ENCODE measurements at regions not wholly inside any gene's neighbourhood (a gene's known extent, or its start where the extent isn't known, plus 50 kb on each side); places are given as distances from the start of the nearest gene placed in this dataset.
"Not testable (repeated sequence)": the region's sequence is repeated elsewhere in the genome, so short reads cannot be mapped to it uniquely, and the experiment has no call there.

DNA sequence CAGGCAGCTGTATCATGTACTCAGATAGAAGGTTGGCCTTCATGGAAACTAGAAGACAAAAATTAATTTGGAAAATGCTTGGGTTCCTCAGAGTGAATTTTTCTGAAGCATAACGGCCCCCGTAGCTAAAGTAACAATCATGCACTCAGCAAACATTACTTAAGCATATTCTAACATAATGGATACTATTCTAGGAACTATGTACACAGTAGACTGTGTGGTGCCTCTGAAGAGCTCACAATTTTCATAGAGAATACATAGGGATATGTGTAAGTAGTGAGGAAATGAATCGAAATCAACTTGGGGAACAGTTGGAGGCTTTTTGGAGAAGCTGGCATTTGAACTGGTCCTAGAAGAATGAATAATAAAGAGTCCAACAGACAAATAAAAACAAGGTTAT, 1045.0 kb downstream of the GLUD2 start:
- no peak for DNase-seq

DNA sequence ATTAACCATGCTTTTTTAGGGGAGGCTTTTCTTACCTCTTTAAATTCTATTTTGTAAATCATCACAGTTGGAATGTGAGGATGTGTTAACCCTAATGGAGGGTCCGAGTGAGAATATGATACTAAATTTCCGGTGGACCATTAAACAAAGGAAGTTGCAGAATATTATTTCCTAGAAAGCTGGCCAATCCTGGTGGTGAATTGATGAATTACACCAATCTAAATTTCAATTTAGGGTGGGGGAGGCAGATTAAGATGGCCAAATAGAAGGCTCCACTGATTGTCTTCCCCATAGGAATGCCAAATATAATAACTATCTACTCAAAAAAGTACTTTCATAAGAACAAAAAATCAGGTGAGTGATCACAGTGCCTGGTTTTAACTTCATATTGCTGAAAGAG, 1045.6 kb downstream of the GLUD2 start:
- no peak for DNase-seq

DNA sequence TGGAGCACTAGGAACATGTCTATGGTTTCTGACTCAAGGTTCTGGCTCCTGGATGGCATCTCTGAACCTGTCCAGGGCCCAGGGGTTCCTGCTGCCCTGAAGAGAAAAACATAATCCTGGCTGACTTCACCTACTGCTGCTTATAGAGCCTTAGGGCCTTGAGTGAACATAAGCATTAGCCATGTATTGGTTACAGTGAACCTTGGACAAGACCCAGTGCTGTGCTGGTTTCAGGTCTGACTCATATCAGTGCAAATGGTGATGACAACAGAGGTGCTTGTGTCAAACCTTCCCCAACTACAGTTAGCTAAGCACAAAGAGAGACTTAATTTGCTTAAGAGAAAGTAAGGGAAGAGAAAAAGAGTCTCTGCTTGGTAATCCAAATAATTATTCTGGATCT, 1047.2 kb downstream of the GLUD2 start:
- DNase-seq, result no peak

DNA sequence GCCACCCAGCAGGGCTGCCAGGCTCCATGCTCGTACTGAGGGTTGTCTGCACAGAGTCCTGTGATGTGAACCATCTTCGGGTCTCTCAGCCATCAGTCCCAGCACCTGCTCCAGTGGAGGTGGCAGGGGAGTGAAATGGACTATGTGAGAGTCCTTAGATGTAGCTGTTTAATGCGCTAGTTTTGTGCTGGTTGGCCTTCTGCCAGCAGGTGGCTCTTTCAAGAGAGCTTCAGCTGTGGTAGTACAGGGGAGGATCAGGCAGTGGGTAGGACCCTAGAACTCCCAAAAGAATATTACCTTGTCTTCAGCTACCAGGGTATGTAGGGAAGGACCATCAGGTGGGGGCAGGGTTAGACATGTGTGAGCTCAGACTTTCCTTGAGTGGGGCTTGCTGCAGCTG, 1066.0 kb downstream of the GLUD2 start:
- no peak for DNase-seq

DNA sequence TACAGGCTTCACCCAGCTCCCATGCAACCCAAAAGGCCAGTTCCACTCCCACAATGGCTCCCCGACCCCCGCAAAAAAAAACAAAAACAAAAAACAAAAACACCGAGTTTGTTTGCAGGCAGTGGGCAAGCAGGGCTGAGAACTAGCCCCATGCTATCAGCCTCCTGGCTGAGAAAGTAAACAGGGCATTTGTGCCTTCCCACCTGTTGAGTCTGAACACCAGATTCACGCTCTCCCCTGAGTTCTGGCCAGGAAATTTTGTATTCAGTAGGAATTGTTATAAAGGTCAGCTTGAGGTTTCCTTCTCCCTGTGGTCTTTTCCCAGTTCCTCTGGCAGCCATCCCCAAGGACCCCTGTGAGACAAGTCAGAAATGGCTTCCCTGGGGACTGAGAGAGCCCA, 1066.5 kb downstream of the GLUD2 start:
- DNase-seq, result no peak

DNA sequence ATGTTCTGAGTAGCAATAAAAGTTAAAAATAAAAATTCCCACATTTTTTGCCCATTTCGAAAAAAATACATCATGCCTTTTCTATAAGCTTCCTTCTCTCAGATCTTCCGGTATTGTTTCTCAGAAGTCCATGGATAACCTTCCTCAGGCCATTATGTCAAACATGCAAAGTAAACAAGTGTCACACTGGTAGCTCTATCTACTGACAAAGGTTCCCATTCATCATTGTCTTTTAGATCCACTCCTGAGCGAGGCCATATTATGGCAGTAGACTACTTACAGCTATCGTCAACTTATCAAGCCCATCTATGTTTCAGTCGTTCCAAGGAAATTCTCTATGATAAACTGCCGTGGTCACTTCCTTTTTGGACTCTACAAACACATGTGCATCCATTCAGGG, 1068.2 kb downstream of the GLUD2 start:
- no peak for DNase-seq

DNA sequence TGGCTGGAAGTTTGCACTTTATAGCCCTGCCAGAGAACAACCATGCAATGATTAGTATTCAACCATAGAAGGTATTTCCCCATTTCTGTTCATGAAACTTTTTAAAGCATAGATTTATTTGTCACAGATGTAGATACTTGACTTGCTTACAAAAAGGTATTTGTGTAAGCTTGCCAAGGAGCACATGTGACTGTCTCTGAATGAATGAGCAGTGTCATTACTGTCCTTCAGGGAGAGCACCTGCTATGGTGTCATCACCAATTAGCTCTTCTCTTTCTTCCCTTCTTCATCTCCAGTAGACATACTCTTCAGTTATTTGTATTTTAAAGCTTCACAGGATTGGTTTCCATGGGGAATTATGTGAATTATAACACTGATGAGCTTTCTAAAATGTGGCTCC, 1064.7 kb upstream of the GRIA3 start:
- no peak for DNase-seq

DNA sequence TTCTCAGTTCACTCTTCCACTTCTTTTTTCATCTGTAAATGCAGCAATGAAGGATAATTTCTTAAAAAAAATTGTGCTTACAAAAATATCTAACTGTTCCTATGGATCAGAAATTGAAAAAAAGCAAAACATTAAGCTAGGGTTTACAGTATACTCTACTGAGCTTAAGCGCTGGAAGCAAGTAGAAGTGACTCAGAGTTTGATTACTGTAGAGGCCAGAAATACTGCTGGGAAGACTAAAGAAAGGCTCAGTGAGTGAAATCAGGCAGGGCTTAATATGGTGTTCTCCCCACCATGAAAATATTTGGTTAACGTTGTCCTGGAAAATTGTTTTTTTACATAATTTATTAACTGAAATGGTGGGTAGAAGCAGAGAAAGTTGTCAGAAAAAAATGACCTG, 1061.8 kb upstream of the GRIA3 start:
- no peak for DNase-seq

DNA sequence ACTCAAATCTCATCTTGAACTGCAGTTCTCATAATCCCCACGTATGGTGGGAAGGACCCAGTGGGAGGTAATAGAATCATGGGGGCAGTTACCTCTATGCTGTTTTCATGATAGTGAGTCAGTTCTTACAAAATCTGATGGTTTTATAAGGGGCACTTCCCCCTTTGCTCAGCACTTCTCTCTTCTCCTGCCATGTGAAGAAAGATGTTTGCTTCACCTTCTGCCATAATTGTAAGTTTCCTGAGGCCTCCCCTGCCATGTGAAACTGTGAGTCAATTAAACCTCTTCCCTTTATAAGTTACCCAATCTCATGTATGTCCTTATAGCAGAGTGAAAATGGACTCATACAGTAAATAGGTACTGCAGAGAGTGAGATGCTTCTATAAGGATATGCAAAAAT, 1050.6 kb upstream of the GRIA3 start:
- no peak for DNase-seq

DNA sequence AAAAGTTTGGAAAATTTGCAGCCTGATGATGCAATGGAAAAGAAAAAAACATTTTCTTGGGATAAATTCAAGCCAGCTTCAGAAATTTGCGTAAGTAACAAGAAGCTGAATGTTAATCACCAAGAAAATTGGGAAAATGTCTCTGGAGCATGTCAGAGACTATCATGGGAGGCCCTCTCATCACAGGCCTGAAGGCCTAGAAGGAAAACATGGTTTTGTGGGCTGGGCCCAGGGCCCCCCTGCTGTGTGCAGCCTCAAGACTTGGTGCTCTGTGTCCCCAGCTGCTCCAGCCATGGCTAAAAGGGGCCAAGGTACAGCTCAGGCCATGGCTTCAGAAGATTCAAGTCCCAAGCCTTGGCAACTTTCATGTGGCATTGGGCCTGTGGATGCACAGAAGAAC, 1049.8 kb upstream of the GRIA3 start:
- DNase-seq, result no peak

DNA sequence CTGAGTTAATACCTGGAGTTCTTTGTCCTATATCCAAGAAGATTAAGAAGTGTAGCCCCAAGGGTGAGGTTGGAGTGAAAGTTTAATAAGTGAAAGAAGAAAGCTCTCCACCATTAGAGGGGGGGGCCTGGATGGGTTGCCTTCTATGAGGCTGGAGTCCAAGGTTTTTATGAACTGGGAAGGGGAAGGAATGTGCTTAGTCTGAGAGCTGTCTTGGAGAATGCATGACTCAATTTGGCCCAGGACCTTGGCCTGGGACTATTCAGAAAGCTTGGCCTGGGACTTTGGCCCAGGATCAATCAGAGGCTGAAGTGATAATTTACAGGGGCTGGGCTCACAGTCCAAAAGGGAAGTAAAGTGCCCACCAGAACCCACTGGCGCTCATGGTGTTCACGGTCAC, 1049.0 kb upstream of the GRIA3 start:
- no peak for DNase-seq

DNA sequence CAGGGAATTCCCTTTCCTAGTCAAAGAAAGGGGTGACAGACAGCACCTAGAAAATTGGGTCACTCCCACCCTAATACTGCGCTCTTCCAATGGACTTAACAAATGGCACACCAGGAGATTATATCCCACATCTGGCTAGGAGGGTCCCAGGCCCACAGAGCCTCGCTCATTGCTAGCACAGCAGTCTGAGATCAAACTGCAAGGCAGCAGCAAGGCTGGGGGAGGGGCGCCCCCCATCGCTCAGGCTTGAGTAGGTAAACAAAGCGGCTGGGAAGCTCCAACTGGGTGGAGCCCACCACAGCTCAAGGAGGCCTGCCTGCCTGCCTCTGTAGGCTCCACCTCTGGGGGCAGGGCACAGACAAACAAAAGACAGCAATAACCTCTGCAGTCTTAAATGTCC, 1043.9 kb upstream of the GRIA3 start:
- not testable (repeated sequence) for DNase-seq

DNA sequence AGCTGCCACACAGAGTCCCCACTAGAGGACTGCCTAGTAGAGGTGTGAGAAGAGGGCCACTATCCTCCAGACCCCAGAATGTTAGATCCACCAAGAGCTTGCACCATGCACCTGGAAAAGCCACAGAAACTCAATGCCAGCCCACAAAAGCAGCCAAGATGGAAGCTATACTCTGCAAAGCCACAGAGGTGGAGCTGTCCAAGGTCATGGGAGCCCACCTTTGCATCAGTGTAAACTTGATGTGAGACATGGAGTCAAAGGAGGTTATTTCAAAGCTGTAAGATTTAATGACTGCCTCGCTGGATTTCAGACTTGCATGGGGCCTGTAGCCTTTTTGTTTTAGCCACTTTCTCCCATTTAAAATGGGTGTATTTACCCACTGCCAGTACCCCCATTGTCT, 1030.1 kb upstream of the GRIA3 start:
- DNase-seq, result no peak

DNA sequence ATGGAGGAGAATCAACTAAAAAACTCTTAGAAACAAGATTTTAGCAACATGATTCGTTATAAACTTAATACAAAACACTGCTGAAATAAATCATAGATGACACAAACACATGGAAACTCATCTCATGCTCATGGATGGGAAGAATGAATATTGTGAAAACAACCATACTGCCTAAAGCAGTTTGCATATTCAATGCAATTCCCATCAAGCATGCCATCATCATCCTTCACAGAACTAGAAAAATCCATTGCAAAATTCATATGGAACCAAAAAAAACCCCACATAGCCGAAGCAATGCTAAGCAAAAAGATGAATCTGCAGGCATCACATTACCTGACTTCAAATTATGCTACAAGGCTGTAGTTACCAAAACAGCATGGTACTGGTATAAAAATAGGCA, 1015.8 kb upstream of the GRIA3 start:
- DNase-seq, result no peak

DNA sequence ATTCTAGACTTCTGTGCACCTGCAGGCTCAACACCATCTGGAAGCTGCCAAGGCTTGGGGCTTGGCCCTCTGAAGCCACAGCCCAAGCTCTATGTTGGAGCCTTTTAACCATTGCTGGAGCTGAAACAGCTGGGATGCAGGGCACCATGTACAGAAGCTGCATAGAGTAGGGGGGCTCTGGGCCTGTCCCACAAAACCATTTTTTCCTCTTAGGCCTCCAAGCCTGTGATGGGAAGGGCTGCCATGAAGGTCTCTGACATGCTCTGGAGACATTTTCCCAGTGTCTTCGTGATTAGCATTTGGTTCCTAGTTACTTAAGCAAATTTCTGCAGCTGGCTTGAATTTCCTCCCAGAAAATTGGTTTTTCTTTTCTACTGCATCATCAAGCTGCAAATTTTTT, 999.3 kb upstream of the GRIA3 start:
- DNase-seq, result no peak

DNA sequence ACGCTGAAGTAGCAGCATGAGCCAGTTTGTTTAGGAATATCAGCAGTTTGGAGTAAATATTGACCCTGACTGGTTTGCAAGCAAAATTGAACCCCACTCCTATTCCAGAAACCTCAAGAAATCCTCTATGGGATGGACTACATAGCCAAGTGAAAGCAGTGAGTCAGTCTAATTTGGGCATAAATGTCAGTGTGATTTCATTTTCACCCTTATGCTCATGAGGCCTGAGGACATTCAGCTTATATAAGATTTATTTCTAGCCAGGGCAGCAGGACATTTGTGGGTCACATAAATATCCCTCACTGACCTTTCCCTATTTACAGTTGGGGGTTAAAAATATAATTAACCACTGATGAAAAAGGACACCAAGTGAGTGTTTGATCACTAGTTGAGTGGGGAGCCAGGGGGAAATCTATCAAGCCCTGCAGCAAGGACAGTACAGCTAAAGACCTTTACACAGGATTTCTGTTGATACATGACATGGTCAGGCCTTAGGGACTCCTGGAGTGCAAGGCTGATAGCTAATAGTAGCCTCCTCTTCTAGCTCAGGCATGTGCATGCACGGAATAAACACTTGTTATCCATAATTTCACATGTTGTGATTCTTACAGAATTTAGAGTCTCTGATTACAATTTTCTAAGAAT, 996.9 kb upstream of the GRIA3 start:
- no peak for DNase-seq

DNA sequence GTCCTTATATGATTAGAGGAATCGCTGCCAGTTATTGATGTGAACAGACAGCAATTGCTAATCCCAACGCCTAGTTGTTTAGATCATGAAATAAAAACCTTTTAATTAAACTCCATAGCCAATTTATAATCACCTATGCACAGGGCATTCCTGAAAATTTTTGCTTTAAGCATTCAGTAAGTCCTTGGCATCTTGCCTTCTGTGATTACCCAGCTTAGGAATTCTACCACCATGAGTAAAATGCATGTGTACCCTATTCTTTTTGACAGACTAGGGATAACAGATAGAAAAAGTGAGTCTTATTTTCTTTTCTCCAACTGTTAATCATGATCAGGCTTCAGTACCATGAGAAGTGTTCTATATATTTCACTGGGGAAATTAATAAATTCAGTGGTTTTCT, 995.3 kb upstream of the GRIA3 start:
- DNase-seq, result no peak

DNA sequence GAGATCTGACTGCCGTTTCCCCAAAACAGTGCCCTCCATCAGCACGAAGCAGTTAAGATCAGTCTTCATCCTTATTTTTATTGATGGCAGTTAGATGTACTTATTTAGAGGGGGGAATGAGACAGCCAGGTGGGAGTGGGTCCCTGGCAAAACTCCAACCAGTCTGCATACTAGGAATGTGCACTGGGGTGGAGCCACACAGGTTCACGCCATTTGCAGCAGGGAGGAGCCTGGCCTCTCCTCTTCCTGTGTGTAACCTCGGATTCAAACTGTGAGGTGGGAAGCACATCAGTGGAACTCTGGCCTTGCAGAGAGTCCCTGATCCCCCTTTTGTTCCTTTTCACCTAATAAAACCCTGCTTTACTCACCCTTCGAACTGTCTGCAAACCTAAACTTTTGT, 987.7 kb upstream of the GRIA3 start:
- no peak for DNase-seq

DNA sequence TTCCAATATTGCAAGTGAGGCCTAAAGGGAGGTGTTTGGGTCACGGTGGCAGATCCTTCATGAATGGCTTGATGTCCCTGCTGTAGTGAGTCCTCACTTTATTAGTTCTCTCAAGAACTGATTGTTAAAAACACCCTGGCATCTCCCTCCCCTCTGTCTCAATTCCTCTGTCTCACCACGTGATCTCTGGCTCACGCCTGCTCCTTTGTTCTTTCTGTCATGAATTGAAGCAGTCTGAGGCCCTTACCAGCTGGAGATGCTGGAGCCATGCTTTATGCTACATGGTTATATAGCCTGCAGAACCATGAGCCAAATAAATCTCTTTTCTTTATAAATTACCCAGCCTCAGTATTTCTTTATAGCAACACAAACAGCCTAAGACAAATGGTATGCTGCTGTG, 980.7 kb upstream of the GRIA3 start:
- DNase-seq, result no peak

DNA sequence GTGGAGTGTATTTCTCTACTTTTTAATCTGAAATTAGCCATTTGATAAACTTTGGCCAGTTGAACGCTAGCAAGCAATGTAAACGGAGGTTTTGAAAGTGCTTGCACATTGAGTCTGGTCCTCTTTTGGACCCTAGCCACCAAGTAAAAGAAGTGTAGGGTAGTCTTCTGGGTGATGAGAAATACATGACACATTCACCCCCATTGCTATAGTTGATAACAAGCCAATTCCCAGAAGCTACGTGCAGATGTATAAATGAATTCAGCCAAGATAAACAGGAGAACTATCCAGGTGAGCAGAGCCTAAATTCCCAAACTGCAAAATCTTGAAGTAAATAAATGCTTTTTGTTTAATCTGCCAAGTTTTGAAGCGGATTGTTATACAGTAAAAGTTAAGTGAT, 965.4 kb upstream of the GRIA3 start:
- DNase-seq, result no peak

DNA sequence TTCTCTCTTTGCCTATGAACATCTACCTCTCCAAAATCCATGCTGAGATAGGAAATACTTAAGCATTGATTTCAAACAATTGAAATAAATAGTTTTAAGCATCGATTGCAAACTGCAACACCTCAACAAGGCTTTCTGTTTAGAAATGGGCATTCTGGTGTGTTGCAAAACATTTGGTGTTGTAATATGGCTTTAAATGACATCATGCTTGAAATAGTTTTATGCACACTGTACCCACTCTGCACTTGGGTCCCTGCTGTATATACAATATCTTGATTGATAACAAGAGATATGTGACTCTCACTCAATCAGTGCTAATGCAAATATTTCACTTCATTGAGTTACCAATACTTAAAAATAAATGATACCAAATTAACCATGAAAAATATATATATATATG, 964.9 kb upstream of the GRIA3 start:
- no peak for DNase-seq

DNA sequence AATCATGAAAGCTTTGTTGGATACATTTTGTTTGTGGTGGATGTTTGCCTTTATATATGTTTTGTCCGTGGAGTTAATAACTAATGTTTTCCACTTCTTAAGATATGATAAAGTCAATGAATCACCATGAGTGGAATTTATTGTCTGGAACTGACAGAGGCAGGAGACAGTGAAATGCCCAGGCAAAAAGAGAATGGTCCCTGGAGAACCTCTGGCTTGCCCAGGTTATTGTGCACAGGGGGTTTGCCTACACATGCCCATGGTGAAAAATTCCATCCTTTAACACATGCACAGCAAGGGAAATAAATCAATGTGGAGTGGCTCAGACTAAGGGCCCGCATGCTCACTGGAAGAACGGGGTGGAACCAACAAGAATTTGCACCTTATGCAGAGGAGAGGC, 964.3 kb upstream of the GRIA3 start:
- DNase-seq, result no peak

DNA sequence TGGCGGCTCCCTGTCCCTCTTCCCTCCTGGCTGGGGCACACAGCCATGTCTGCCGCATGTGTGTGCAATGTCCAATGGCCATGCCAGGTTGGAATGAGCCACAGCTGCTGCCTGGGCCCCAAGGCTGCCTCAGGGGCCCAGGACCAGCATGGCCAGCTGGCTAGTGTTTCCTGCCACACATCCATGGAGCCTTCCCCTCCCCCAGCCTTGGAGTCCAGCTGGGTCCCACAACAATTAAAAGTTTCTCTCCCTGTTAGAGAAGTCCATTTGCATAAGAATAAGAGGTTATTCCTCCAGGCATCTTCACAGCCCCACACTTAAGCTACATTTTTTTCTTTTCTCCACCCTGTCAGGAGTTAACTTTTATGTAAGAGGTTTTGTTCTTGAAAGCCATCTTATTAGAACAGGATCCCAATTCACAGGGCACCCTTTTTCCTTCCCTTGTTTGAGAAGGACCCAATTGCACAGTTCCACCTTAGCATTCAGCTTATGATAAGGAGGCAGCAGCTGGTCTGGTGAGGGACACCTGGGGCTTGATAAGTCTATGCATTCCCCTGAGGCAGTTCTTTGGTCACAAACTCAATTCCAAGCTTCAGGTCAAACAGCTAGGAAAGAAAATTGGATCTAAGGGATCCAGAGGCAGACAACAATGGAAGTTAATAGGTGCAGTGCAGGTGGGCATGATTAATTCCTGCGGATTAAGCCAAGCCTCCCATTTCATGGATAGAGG, 963.3 kb upstream of the GRIA3 start:
- DNase-seq, result no peak

DNA sequence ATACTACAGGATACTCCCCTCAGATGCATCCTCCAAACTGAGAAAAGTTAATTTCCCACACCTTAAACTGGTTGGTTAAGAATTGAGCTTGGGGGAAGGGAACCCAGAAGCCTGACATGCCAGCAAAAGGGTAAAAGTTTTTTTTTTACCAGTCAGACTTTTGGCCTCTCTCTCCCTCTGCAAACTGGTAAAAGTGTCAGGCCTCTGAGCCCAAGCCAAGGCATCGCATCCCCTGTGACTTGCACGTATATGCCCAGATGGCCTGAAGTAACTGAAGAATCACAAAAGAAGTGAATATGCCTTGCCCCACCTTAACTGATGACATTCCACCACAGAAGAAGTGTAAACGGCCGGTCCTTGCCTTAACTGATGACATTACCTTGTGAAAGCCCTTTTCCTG, 962.3 kb upstream of the GRIA3 start:
- not testable (repeated sequence) for DNase-seq

DNA sequence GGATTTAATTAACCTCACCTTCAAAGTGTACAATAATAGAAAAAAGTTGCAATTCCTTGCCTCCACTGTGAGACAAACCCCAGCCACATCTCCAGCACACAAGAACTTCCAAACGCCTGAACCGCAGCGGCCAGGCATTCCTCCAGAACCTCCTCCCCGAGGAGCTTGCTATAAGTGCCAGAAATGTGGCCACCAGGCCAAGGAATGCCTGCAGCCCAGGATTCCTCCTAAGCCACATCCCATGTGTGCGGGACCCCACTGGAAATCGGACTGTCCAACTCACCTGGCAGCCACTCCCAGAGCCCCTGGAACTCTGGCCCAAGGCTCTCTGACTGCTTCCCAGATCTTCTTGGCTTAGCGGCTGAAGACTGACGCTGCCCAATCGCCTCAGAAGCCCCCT, 959.9 kb upstream of the GRIA3 start:
- not testable (repeated sequence) for DNase-seq

Data from NCI-H226 (cell line).